Nephron (organoid): ENCODE measurements at regions not wholly inside any gene's neighbourhood (a gene's known extent, or its start where the extent isn't known, plus 50 kb on each side); places are given as distances from the start of the nearest gene placed in this dataset.

Source experiments
- H3K27ac Mint-ChIP-seq, 3 experiments: 2 replicates each; pipeline ENCODE4 v1.8.0; 2020; ENCODE audit warnings: mixed read lengths in 3 of 3, mild to moderate bottlenecking in 2 of 3, moderate library complexity in 1 of 3
- H3K27me3 Mint-ChIP-seq: 2 replicates; pipeline ENCODE4 v1.8.0; 2021; ENCODE audit warnings: low read depth, mild to moderate bottlenecking, moderate library complexity, mixed read lengths
- H3K36me3 Mint-ChIP-seq: 2 replicates; pipeline ENCODE4 v1.8.0; 2020; ENCODE audit warnings: low read depth, mixed read lengths
- H3K4me1 Mint-ChIP-seq: 2 replicates; pipeline ENCODE4 v1.8.0; 2020; ENCODE audit warnings: mixed read lengths
- H3K4me3 Mint-ChIP-seq, 3 experiments: 2 replicates each; pipeline ENCODE4 v1.8.0; 2020; ENCODE audit warnings: mild to moderate bottlenecking in 3 of 3, mixed read lengths in 3 of 3, moderate library complexity in 2 of 3
- H3K9me3 Mint-ChIP-seq: 2 replicates; pipeline ENCODE4 v1.8.0; 2020; ENCODE audit warnings: mixed read lengths
- TF ChIP-seq, protein P1 (sequence below), 3 experiments: fragments of 200-600 bp; sonication (generic); IDR thresholded peaks; one replicate each; pipeline ENCODE4 v1.5.0; 2021; ENCODE audit warnings: antibody characterized with exemption in 3 of 3; ENCODE audit not compliant: unreplicated experiment in 3 of 3

DNA sequence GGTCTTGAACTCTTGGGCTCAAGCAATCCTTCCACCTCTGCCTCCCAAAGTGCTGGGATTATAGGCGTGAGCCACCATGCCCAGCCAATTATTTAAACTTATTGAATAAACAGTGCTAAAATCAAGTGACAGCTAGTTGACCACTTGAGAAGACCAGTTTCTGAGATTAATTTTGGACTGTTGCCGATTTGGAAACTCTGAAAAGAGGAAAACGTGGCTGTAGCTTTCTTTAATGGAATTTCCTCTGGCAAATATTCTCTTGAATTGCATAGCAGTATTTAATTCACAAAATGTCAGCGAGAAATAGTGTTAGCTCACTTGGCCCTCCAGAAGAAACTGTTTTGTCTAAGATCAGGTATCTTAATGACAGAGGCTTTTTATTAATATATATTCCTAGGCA, 754.5 kb downstream of the HDGFL1 start:
- Mint-ChIP-seq H3K9me3 (no peaks in the 10 kb centered on the region), H3K4me3 (no peak overlapping the region), H3K27ac (no peak overlapping the region), H3K36me3 (no peaks in the 10 kb centered on the region), H3K4me1 (peaks cover 43% of the 10 kb centered on the region), H3K27me3 (no peaks in the 10 kb centered on the region)
- TF ChIP-seq, protein P1, sequence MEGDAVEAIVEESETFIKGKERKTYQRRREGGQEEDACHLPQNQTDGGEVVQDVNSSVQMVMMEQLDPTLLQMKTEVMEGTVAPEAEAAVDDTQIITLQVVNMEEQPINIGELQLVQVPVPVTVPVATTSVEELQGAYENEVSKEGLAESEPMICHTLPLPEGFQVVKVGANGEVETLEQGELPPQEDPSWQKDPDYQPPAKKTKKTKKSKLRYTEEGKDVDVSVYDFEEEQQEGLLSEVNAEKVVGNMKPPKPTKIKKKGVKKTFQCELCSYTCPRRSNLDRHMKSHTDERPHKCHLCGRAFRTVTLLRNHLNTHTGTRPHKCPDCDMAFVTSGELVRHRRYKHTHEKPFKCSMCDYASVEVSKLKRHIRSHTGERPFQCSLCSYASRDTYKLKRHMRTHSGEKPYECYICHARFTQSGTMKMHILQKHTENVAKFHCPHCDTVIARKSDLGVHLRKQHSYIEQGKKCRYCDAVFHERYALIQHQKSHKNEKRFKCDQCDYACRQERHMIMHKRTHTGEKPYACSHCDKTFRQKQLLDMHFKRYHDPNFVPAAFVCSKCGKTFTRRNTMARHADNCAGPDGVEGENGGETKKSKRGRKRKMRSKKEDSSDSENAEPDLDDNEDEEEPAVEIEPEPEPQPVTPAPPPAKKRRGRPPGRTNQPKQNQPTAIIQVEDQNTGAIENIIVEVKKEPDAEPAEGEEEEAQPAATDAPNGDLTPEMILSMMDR (IDR thresholded peaks at IDR 0.05; ENCODE audit: unreplicated experiment in 3 of 3), result no peak

DNA sequence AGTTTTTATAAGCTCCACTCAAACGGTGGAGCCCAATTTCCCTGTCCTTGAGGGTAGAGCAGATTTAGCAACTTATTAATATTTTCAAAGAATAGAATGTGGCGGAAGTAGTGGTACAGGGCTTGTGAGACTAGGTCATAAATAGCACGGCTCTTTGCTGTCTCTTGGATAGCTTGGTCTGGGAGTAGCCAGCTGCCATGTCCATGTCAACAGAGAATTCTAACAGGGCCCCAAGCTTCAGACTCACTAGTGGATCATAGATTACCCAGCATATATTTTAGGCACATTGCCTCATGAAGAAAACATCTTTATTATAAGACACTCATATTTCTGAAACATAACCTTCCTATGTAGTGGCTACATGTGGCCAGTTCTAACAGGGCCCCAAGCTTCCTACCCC, 755.7 kb downstream of the HDGFL1 start:
- Mint-ChIP-seq H3K36me3 (no peaks in the 10 kb centered on the region), H3K4me3 (no peak overlapping the region), H3K9me3 (no peaks in the 10 kb centered on the region), H3K4me1 (peaks cover 44% of the 10 kb centered on the region), H3K27ac (peak overlapping the region in 1 of 3 experiments; percentile 20), H3K27me3 (no peaks in the 10 kb centered on the region)
- TF ChIP-seq, protein P1 (IDR thresholded peaks at IDR 0.05; ENCODE audit: unreplicated experiment in 3 of 3), result no peak

DNA sequence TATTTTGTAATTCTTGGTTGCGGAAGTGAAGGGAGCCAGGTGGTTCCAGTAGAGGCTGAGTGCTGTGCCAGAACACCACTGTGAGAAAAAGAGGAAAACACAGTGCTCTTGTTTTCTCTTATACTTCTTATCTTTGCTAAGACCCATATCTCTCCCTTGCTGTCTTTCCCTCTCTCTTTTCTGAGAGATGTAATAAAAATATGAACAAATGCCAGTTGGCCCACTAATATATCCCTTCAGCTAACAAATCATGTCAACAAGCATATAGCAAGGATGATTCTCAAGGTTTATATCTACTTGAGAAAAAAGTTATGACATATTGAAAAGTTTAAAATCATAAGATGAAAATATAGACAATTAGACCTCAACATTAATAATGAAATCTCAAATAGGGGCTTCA, 758.3 kb downstream of the HDGFL1 start:
- Mint-ChIP-seq H3K4me3 (no peak overlapping the region), H3K27me3 (no peaks in the 10 kb centered on the region), H3K9me3 (no peaks in the 10 kb centered on the region), H3K4me1 (peaks cover 40% of the 10 kb centered on the region), H3K36me3 (no peaks in the 10 kb centered on the region), H3K27ac (peak overlapping the region in 2 of 3 experiments; percentile 56 to 65)
- TF ChIP-seq, protein P1 (IDR thresholded peaks at IDR 0.05; ENCODE audit: unreplicated experiment in 3 of 3), result no peak

DNA sequence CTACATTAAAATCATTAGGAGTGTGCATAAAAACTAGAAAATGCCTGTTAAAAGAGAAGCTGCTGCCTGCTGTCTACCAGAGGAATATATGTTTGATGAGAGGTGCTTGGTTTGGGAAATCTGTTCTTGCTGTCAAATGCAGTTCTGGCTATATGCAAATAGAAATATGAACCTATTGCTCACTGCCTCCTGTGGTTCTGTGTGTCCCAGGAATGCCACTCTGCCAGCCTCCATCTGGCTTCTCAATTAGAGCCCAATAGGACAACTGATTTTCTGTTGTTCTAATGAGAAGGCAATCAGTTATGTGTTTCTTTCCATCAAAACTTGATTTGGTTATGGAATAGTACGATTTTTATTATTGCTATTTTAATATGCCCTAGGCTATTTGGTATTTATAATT, 759.7 kb downstream of the HDGFL1 start:
- Mint-ChIP-seq H3K4me1 (peaks cover 40% of the 10 kb centered on the region), H3K36me3 (no peaks in the 10 kb centered on the region), H3K9me3 (peaks cover 4% of the 10 kb centered on the region), H3K27ac (no peak overlapping the region), H3K27me3 (peaks cover 3% of the 10 kb centered on the region), H3K4me3 (no peak overlapping the region)
- TF ChIP-seq, protein P1 (IDR thresholded peaks at IDR 0.05; ENCODE audit: unreplicated experiment in 3 of 3), result no peak

DNA sequence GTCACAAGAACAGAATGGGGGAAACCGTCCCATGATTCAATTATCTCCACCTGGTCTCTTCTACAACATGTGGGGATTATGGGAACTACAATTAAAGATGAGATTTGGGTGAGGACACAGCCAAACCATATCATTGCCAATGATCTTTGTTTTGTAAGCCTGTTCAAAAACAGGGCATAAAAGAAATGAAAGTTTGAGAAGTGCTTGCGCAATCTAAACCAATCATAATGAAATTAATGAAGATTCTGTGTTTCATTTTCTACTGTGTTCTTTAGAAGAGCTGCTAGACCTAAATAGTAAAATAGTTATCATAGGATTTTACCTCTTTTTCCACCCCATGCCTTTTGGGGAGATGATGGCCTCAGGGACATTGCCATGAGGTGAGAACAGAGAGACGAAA, 761.3 kb downstream of the HDGFL1 start:
- TF ChIP-seq, protein P1 (IDR thresholded peaks at IDR 0.05; ENCODE audit: unreplicated experiment in 3 of 3), result no peak
- Mint-ChIP-seq H3K4me1 (peaks cover 30% of the 10 kb centered on the region), H3K27me3 (peaks cover 3% of the 10 kb centered on the region), H3K9me3 (peaks cover 4% of the 10 kb centered on the region), H3K36me3 (no peaks in the 10 kb centered on the region), H3K4me3 (no peak overlapping the region), H3K27ac (peak overlapping the region in 1 of 3 experiments; percentile 22)

DNA sequence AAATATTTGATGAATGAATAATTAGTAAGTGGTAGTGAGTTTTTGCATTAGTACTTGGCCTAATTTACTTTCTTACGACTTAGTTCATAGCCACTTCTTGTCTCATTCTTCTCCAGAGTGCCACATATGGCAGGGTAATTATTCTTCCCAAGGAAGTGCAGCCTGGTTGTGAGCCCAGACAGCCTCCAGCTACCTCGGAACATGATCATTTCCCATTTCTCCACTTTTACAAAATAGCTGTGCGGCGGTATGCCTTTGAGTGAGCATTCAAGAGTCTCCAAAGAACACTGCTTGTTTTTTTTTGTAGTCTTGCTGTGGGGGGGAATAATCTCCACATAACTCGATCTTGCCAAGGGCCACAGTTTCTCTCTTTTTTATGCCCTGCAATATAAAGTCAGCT, 765.0 kb downstream of the HDGFL1 start:
- peaks cover 3% of the 10 kb centered on the region for H3K27me3 Mint-ChIP-seq
- peaks cover 15% of the 10 kb centered on the region for H3K4me1 Mint-ChIP-seq
- no peak overlapping the region for H3K4me3 Mint-ChIP-seq
- H3K9me3 Mint-ChIP-seq, result peaks cover 4% of the 10 kb centered on the region
- TF ChIP-seq, protein P1 (IDR thresholded peaks at IDR 0.05; ENCODE audit: unreplicated experiment in 3 of 3), result no peak
- H3K36me3 Mint-ChIP-seq, result no peaks in the 10 kb centered on the region
- H3K27ac Mint-ChIP-seq, result no peak overlapping the region
